IPS-18a (cell line): ENCODE measurements at regions not wholly inside any gene's neighbourhood (a gene's known extent, or its start where the extent isn't known, plus 50 kb on each side); places are given as distances from the start of the nearest gene placed in this dataset.

Experiments used
- H3K27ac ChIP-seq: one replicate; pipeline ENCODE4 v1.5.1; 2013; ENCODE audit warnings: low read length
- H3K27me3 ChIP-seq: one replicate; pipeline ENCODE4 v1.6.1; 2013; ENCODE audit warnings: mild to moderate bottlenecking, low read length; ENCODE audit not compliant: control insufficient read depth, insufficient read depth
- H3K36me3 ChIP-seq: one replicate; pipeline ENCODE4 v1.6.1; 2013; ENCODE audit warnings: low read depth, low read length; ENCODE audit not compliant: control insufficient read depth
- H3K4me1 ChIP-seq: one replicate; pipeline ENCODE4 v1.6.1; 2013; ENCODE audit warnings: low read depth, low read length; ENCODE audit not compliant: control insufficient read depth
- H3K4me3 ChIP-seq: one replicate; pipeline ENCODE4 v1.5.1; 2013; ENCODE audit warnings: low read length
- H3K9ac ChIP-seq: one replicate; pipeline ENCODE4 v1.6.1; 2013; ENCODE audit warnings: mild to moderate bottlenecking, low read length, moderate library complexity
- H3K9me3 ChIP-seq: one replicate; pipeline ENCODE4 v1.6.1; 2013; ENCODE audit warnings: low read depth, low read length; ENCODE audit not compliant: control insufficient read depth

DNA sequence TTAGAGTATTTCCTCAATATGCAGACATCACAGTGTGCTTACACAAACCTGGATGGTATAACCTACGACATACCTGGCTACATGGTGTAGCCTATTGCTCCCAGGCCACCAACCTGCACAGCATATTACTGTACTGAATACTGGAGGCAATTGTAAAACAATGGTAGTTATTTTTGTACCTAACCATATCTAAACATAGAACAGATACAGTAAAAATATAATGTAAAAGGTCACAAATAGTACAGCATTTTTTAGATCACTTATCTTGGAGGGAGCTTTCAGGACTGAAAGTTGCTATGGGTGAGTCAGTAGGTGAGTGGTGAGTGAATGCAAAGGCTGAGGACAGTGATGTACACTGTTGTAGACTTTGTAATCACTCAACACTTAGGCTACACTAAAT is 492.3 kb downstream of the MRPL39 start:
- H3K4me1 ChIP-seq, result no peaks in the 10 kb centered on the region

DNA sequence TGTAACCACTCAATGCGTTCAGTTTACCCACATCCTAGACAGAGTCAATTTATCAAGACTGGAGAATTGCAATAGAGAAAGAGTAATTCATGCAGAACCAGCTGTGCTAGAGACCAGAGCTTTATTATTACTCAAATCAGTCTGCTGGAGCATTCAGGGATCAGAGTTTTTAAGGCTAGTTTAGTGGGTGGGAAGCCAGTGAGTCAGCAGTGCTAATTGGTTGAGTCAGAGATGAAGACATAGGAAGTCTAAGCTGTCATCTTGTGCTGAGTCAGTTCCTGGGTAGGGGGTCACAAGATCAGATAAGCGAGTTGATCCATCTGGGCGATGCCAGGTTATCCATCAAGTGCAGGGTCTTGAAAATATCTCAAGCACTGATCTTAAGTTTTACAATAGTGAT is 499.6 kb downstream of the MRPL39 start:
- Histone ChIP-seq H3K27ac (no peak overlapping the region), H3K9ac (no peak overlapping the region), H3K27me3 (no peaks in the 10 kb centered on the region), H3K36me3 (no peaks in the 10 kb centered on the region), H3K4me3 (no peak overlapping the region), H3K4me1 (no peaks in the 10 kb centered on the region), H3K9me3 (peaks cover 4% of the 10 kb centered on the region)

More for the DNA sequence above, 492.3 kb downstream of the MRPL39 start:
- Histone ChIP-seq H3K27ac (no peak overlapping the region), H3K36me3 (no peaks in the 10 kb centered on the region), H3K9me3 (peaks cover 6% of the 10 kb centered on the region), H3K9ac (no peak overlapping the region), H3K27me3 (no peaks in the 10 kb centered on the region), H3K4me3 (no peak overlapping the region)

DNA sequence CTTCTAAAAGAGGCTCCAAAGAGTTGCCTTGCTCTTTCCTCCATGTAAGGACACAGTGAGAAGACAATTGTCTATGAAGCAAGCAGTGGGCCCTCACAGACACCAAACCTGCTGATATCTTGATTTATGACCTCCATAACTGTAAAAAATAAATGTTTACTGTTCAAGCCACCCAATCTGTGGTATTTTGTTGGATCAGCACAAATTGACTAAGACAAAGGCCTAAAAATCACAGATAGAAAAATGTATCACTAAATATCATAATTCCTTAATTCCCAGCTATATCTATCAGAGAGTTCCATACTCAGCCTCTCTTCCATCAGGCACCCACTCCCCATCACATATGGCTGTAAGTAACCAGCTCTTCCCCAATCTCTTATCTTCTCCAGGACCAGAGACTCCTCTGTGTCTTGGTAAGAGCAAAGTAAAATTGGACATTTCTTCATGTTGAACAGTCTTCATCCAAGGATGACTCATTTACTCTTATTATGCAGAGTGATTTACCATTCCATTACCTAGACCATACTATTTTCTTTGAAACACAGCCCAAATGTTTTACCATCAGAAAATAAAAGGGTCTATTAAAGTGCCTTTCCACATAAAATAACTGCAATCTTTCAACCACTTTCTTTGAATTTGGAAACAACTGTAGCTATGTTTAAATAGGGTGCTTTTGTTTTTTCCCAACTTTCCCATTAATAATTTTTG is 503.6 kb downstream of the MRPL39 start:
- Histone ChIP-seq H3K27ac (no peak overlapping the region), H3K9me3 (peaks cover 4% of the 10 kb centered on the region), H3K36me3 (no peaks in the 10 kb centered on the region), H3K27me3 (no peaks in the 10 kb centered on the region), H3K9ac (no peak overlapping the region), H3K4me3 (no peak overlapping the region), H3K4me1 (no peaks in the 10 kb centered on the region)

DNA sequence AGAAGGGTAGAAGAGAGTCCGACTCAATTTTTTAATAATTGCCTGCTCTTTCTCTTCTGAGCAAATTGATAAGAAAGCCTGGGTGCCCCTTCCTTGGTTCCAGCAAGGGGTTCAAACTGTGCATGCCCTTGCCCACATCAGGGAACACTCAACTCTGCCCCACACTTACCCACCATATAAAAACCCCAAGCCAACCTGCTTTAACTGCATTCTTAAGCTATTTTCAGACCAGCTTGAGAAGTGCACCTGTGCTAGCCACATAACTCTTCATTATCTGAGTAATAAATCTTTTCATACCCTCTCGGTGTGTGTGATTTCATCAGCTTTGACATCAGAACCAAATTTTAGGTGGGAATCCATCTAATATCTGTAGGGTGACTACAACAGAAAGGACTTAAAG is 509.6 kb downstream of the MRPL39 start:
- Histone ChIP-seq H3K4me3 (no peak overlapping the region), H3K9ac (no peak overlapping the region), H3K36me3 (no peaks in the 10 kb centered on the region), H3K27me3 (no peaks in the 10 kb centered on the region), H3K9me3 (peaks cover 24% of the 10 kb centered on the region), H3K4me1 (no peaks in the 10 kb centered on the region), H3K27ac (no peak overlapping the region)

DNA sequence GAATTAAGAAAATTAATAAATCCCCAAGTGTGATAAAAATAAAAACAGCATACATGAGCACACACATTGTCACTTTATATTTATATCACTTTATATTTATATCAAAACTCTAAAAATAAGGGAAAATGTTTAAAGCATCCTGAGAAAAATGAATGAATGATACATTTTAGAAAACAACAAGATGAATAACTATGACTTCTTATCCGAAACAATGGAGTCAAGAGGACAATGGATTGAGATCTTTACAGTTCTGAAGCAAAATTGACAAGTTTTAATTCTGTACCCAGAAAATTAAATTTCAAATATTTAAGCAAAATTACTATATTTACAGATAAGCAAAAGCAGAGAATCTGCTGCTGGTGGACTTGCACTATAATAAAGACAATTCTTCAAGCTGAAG is 512.6 kb downstream of the MRPL39 start:
- Histone ChIP-seq H3K4me3 (no peak overlapping the region), H3K9ac (no peak overlapping the region), H3K27me3 (no peaks in the 10 kb centered on the region), H3K27ac (no peak overlapping the region), H3K4me1 (no peaks in the 10 kb centered on the region), H3K9me3 (peaks cover 34% of the 10 kb centered on the region), H3K36me3 (no peaks in the 10 kb centered on the region)

DNA sequence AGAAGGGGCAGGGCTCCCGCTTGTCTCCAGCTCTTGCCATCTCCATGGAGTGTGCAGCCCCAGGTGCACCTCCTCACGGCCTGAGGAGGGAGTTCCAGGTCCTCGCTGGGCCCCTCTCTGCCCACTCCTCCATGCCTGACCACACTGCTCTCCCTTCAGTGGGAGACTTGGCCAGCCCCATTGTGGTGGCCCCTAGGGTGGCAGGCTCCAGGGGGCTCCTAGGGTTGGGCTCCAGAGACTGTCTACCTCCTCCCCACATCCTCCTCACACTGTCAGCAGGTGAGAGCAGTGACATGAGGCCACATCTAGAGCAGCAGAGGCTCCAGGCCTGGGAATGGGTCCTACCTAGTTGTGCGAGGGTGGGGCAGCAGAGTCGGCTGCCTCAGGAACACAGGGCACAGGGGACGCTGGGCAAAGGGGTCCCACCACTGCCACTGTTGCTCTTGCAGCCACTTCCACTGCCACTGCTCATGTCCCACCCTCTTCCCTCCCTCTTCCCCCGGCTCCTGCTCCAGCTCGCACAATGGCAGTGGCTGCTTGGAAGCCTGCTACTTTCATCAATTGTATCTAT is 514.8 kb downstream of the MRPL39 start:
- Histone ChIP-seq H3K4me3 (no peak overlapping the region), H3K9ac (no peak overlapping the region), H3K4me1 (no peaks in the 10 kb centered on the region), H3K9me3 (peaks cover 32% of the 10 kb centered on the region), H3K27me3 (no peaks in the 10 kb centered on the region), H3K36me3 (no peaks in the 10 kb centered on the region), H3K27ac (no peak overlapping the region)

DNA sequence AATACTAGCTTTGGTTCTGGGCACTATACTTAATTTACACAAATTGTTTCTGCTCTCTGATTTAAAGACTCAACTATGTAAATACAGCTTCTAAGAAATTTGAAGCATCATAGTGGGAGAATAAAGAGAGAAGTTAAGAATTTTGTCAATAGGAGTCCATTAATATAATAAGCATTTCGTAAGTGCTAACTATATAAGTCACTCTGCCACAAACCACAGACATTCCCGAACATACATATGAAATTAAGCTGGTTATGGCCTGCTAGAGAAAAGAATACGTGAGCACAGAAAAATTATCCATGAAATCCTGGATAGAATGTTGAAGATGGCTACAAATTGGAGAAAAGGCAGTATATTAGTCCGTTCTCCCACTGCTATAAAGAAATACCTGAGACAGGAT is 526.2 kb downstream of the MRPL39 start:
- H3K9me3 ChIP-seq, result no peaks in the 10 kb centered on the region
- no peak overlapping the region for H3K4me3 ChIP-seq
- H3K27me3 ChIP-seq, result no peaks in the 10 kb centered on the region
- no peaks in the 10 kb centered on the region for H3K4me1 ChIP-seq
- no peak overlapping the region for H3K9ac ChIP-seq
- no peaks in the 10 kb centered on the region for H3K36me3 ChIP-seq
- H3K27ac ChIP-seq, result no peak overlapping the region

DNA sequence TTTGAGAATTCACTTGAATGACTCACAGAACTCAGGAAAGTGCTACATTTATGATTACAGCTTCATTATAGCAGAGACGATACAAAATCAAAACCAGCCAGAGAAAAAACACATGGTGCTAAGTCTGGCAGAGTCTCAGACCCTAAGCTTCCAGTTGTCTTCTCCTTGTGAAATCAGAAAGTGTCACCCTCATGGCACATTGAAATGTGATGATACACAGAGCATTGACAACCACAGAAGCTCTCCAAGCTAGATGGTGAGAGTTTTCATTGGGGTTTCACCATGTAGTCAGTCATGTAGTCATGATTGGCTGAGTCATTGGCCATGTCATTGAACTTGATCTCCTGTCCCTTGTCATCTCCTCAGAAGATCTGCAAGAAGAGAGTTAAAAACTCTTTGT is 526.6 kb downstream of the MRPL39 start:
- Histone ChIP-seq H3K9ac (no peak overlapping the region), H3K4me3 (no peak overlapping the region), H3K36me3 (no peaks in the 10 kb centered on the region), H3K4me1 (no peaks in the 10 kb centered on the region), H3K27ac (no peak overlapping the region), H3K27me3 (no peaks in the 10 kb centered on the region), H3K9me3 (no peaks in the 10 kb centered on the region)

DNA sequence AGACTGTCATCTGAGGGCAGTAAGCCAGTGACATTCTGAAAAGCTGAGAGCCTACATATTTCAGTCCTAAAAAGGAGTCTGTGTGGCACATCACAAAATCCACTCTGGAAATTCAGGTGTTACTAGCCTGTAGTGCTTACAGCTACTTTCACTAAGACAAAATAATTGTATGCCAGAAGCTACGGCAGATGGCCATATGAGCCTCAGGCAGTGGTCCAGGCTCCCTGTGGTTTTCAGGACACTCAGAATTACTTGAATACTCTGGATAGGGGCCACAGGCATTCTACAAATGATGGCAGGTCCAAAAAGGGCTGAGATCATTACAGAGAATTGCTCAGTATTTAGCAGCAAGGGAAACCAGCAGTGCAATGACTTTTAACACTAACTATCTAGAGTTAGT is 527.1 kb downstream of the MRPL39 start:
- no peaks in the 10 kb centered on the region for H3K9me3 ChIP-seq
- no peak overlapping the region for H3K9ac ChIP-seq
- H3K36me3 ChIP-seq, result no peaks in the 10 kb centered on the region
- H3K27me3 ChIP-seq, result no peaks in the 10 kb centered on the region
- H3K4me1 ChIP-seq, result no peaks in the 10 kb centered on the region
- no peak overlapping the region for H3K4me3 ChIP-seq
- no peak overlapping the region for H3K27ac ChIP-seq

DNA sequence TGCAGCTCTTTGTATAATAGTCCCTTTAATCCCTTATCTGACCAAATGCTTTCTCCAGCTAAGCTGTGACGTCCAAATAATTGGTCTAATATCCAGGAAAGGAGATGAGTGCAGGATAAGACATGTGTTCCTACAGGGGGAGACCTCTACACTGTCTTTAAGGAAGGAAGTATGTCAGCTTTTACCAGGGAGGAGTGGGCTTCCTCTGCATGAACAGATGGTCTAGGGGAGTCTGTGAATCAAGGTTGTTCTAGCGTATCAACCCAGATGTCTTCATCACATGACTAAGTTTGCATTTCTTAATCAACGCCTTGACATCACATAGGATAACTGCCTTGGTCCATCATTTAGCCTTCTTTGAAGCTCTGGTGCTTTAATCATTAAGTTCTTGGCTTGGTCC is 528.2 kb downstream of the MRPL39 start:
- no peaks in the 10 kb centered on the region for H3K27me3 ChIP-seq
- H3K36me3 ChIP-seq, result no peaks in the 10 kb centered on the region
- H3K4me1 ChIP-seq, result no peaks in the 10 kb centered on the region
- no peak overlapping the region for H3K9ac ChIP-seq
- H3K27ac ChIP-seq, result no peak overlapping the region
- no peak overlapping the region for H3K4me3 ChIP-seq
- H3K9me3 ChIP-seq, result no peaks in the 10 kb centered on the region

DNA sequence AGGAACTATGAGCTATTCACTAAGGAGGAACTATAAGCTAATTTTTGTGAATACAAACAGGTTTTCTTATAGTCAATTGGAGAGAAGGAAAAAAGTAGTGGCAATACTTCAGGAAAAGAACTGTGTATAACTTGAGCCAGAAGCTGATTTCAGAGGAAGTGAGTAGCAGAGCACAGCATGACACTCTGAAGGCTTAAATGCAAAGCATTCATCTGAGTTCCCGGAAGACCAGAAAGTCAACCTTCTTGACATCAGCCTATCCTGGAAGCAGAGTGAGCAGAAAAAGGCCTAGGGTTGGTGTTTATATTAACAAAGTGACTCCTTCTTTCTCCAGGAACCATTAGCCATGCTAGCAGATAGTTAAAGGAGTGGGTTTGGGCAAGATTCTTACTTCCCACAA is 545.2 kb downstream of the MRPL39 start:
- H3K27me3 ChIP-seq, result no peaks in the 10 kb centered on the region
- no peak overlapping the region for H3K9ac ChIP-seq
- no peaks in the 10 kb centered on the region for H3K4me1 ChIP-seq
- no peaks in the 10 kb centered on the region for H3K36me3 ChIP-seq
- no peak overlapping the region for H3K4me3 ChIP-seq
- no peaks in the 10 kb centered on the region for H3K9me3 ChIP-seq
- H3K27ac ChIP-seq, result no peak overlapping the region

DNA sequence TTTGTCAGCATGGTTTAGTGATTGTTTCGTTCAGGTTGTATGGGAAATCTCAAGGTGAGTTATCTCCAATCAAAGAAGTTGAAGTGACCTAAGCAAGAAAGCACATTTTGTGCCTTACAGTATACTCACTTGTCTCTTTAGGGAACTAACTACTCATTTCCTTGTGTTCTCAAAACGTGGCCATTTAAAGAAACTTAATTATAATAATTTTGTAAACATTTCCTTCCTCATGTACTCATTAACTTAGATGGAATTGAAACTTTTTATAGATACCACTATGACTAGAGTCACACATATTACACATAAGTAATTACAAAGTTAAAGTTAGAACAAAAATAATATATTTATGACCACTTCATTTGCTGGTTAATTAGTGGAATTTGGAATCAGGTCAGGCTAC is 552.6 kb downstream of the MRPL39 start:
- H3K36me3 ChIP-seq, result no peaks in the 10 kb centered on the region
- H3K4me1 ChIP-seq, result no peaks in the 10 kb centered on the region
- no peak overlapping the region for H3K4me3 ChIP-seq
- no peaks in the 10 kb centered on the region for H3K27me3 ChIP-seq
- H3K9me3 ChIP-seq, result peaks cover 22% of the 10 kb centered on the region
- no peak overlapping the region for H3K9ac ChIP-seq
- H3K27ac ChIP-seq, result no peak overlapping the region
